HG03045 (cell line): ENCODE measurements at regions not wholly inside any gene's neighbourhood (a gene's known extent, or its start where the extent isn't known, plus 50 kb on each side); places are given as distances from the start of the nearest gene placed in this dataset.

Experiments used
- ATAC-seq: cut with Tn5 transposase; IDR thresholded peaks from one replicate; pipeline ENCODE4 v1.9.1; 2021; ENCODE audit warnings: mild to moderate bottlenecking, moderate library complexity; ENCODE audit not compliant: unreplicated experiment

DNA sequence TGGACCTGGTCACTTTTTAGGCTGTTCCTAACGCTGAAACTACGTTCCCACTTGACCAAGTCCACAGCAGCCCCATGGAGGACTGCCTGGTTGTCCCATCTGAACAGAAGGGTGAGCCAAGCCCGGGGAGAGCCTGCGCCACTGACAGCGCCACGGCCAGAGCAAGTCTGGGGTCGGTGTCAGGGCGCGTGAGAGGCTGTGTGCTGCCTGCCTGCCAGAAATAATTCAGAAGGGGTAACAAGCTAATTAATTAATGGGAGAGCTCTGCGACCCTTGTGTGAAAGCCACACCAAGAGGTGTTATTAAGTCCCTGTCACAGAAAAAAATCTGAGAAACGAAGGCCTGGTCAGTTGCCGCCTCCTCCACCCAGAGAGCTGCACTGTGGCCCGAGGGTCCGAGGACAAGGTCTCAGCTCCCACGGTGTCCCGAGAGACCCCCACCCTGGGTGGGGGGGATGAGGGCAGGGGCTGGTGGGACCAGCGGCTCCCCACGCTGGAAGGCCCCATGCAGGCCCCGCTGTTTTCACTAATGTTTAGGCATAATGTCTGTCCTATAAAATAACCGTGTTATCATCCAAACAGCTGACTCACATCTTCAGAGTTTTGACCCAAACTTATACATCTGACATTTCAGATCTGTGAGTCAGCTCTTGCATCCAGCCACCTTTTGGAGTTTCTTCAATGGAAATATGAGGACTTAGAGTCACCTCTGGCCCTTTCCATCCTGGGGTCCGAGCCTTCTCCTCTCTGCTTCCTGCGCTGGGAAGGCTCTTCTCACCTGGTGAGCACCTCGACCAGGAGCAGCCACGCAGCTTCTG is 58.5 kb downstream of the DLL1 start:
- ATAC-seq = no peak

DNA sequence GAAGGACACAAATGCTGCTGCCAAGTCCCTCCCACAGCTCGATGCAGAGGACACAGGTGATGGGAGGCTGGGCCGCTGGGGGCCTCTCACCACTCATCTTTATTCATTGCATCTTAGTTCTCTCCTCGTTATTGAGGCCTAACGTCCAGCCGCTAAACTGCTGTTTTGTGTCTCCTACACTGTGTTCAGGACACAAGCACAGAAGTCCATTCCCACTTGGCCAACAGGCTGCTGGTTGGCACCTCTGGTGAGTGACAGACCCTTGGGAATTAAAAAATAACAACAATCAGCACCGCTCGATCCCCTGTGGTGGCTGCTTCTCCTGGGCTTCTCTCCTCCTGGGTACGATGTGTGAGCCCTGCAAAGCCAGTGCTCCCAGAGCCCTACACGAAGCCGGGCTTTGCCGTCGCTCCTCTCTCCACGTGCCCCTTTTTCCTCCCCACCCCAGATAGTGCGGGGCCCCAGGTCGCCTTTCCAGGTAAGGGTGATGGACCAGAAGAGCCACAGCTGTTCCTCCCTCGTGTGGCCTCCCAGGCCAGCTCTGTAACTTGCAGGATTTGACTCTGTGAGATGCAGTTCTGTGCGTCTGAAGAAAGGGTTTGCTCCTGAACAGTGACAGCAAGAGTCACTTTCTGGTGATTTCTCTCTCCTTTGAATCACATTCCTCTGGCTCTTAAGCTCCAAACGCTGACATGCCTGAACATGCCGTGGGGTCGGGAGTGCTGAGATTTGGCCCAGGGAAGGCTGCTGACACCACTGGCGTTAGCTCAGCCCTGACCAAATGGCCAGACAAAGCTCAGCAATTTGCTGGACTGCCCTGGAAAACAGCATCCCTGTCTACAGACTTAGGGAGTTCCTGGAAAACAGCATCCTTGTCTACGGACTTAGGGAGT is 59.3 kb downstream of the DLL1 start:
- no peak for ATAC-seq

DNA sequence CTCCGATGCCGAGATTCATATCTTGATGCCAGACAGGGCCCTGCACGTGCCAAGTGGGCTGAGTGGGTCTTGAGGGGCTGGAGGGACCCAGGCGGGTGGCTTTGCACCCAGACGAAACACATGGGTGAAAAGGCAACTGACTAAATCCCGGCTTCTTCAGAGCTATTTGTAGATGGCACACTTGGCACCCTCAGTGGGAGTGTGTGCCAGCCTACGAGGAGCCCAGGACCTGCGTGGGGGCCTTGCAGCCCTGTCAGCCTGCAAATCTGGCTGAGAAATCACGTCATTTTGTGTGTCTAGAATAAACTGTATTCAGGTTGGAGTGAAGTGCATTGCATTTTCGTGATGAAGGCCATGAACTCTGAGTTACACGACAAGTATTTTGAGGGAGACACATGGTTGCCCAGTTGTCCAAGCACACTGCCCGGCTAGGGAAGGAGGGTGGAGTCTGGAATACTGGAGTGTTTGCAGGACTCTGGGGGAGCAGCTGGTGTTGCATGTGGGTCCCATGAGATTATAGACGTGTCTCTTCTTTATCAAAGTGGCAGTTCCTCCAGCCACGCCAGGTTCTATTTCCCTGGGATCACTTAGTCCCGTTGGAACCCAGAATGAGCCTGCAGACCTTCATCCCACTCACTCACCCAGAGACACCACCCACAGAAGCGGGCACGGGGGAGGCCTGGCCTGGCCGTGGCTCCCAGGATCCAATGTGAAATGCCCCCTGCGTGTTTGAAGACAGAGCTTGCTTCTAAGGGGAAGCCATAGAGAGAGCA is 60.2 kb downstream of the DLL1 start:
- no peak for ATAC-seq

DNA sequence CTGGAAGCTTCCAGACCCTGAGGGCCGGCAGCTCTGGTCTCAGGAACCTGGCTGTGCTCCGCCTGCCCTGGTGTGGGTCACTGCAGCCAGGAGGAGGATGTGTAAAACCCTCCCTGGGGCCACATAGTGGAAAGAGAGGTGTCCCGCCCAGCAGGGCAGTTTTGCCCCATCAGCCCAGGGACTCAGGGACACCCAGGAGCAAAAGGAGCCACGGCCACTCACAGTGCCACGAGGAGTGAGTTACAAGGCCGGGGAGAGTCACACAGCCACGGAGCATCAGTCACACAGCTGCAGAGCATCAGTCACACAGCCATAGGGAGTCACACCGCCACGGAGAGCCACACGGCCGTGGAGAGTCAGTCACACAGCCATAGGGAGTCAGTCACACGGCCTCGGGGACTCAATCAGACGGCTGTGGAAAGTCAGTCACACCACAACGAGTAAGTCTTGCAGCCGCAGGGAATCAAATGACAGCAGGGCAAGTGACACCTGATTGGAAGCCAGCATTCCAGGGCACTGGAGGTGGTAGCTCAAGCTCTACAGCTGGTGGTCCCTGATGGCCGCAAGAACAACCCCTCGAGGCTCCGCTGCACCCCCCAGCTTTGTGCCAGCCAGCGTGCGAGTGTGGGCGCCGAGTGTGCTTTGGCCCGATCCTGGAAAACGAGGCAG is 60.9 kb downstream of the DLL1 start:
- no peak for ATAC-seq

DNA sequence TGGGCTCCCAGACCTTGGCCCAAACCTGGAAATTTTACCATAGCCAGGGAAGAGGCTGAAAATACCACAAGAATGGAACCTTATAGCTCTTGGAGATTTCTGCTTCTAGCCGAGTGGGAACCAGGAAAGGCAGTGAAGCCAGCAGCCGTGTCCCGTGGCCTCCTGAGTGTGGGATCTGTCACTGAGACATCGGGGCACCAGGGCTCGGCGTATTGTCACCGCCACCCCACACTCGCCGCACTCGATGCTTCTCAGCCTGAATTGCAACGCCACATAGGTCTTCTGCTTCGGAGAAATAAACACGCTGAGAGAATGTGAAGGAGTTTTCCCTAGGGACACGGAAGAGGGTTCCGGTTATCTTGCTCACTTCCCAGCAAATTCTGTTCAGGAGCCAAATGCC is 61.5 kb downstream of the DLL1 start:
- no peak for ATAC-seq

DNA sequence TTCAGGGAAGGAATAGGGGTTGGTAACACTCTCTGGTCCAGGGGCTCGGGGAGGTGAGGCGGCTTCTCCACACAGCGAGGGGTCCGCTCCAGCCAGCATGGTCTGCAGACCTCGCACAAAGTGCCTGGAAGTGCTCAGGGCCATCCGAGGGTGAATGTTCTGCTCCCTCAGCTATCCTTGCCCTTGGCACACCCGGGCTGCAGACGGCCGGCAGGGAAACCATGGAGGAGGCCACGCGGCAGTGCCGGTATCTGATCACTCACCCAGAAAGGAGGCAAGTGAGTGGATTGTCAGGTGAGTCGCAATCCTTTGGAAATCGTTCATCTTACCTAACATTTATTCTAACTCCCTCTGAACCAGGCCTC is 62.0 kb downstream of the DLL1 start:
- ATAC-seq = no peak

DNA sequence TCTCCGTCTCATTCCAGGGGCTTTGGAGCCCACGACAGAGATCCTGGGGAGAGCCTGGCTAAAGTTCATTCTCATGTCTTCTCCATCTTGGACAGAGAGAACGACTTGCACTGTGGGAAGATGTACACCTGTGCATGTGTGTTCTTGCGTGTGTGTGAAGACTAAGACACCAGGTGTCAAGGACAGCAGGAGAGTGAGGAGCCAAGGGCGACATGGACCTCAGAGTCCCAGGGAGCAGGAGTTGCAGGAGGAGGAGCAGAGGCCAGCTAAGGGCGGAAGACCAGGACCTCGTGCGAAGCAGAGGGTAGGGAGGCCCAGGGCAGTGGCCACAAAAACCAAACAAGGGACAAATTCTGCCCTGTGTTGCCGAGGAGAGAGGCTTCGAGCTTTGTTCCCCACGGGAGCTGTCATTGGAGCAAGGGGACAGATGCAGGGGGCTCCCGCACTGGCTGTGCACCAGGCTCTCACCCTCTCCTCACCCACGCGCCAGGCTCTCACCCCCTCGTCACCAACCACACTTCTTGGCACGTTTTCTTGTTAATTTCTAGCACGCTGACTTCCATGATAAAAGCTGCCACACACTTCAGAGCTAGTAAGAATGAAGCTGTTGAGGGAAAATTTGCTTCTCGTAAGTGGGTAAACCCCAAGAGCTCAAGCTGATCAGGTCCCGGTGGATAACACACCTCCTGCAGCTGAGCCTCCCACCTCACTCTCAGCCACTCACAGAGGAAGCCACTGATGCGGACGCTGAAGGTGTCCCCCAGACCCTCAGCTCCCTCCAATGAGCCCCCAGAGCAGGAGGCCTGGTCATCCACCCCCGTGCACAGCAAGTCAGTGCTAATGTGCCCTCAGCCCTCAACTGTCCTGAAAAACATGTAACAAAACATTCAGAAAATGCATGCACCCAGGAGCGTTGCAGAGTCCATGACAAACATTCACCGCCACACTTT is 62.6 kb downstream of the DLL1 start:
- ATAC-seq = no peak

DNA sequence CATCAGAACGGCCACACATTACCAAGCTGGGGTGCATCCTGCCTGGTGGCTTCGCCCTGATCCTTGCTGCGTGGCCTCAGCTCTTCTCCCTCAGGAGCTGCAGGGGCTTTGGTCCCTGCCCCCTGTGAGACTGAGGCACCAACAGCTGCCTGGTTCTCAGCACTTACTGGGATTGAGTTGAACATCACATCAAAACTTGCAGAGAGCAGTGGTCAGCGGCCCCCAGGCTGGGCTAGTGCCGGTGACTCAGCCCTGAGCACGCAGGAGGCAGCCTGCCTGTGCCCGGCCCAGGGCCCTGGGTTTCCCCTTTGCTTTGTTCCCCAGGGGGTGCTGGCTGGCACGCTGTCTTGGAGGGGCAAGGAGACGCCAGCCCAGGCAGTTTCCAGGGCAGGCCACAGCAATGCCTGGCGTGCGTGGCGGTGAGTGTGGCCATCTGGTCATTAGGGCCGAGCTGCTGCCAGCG is 63.3 kb downstream of the DLL1 start:
- ATAC-seq = no peak

DNA sequence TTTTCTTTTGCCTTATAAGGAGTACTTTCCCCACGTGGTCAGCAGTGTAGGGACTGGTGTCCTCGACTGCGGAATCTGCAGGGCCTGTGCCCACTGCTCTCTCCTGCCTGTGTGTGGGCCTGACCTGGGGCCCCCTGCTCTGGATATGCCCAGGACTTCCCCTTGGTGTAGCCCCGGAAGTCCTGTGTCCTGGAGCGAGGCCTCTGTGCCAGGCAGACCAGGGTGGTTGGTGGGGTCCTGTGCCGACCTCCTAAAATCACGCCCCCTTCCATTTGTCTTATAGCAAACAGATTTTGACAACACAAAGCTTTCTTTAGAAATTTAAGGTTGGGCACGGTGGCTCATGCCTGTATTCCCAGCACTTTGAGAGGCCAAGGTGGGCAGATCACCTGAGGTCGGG is 64.2 kb downstream of the DLL1 start:
- no peak for ATAC-seq

DNA sequence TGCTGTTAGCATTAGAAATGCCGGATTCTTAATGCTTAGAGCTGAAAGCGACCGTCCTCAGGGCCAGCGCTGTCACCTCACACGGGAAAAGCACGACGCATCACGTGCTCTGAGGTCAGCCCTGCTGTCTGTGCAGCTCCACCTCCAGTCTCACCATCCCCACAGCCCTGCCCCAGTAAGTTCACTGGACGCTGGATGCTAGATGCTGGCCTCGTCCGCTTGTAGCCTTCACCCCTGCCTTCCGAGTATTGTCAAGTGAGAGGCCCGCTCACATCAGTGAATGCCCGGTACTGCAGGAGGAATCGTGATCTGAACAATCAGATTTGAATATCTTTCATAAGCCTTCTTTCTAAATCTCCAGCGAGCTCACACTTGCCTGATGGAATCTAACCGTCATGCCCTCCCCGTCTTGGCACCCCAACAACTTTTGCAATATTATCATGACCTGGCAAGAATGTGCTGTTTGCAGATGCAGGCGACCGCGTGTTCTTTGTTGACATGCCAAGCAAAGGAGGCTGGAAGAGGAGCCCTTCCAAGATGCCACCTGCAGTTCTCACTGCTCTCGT is 64.9 kb downstream of the DLL1 start:
- no peak for ATAC-seq

DNA sequence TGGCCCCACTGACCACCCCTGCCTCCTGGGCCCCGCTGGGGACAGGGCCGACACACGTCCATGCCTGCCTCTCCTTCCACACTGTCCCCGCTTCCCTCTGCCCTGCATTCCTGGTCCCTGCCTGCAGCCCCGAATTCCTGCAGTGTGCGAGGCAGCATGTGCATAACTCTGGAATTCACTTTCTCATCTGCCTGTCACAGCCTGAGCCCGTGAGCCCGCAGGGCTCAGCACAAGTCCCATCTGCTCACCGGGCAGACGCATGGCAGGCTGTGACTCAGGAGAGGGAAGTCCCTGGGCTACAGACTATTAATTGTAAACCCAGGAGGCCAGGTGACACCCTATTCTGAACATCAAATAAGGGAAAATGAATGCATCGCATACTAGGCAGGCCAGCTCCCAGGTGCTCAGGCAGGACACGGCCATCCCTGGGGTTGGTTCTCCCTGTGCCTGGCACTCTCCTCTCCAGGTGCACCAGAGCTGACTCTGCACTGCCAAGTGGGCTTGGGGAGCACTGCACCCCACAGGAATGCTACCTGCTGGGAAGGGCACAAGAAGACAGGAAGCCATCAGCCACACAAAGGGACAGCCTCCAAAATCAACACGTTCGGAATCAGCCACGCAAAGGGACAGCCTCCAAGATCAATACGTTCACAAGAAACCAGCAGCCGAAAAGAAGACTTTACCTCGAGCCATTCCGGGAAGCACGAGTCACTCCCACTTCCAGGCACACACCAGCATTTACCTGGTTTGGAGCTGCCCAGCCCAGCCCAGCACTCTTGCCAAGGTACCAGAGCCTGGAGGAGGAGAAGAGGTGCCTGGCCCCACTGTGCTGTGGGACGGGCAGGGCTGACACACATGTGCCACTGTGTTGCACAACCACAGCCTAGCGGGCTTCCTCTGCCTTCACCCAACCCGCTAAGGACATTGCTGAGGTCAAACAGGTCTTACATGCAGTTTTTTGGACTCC is 65.9 kb downstream of the DLL1 start:
- ATAC-seq = no peak

DNA sequence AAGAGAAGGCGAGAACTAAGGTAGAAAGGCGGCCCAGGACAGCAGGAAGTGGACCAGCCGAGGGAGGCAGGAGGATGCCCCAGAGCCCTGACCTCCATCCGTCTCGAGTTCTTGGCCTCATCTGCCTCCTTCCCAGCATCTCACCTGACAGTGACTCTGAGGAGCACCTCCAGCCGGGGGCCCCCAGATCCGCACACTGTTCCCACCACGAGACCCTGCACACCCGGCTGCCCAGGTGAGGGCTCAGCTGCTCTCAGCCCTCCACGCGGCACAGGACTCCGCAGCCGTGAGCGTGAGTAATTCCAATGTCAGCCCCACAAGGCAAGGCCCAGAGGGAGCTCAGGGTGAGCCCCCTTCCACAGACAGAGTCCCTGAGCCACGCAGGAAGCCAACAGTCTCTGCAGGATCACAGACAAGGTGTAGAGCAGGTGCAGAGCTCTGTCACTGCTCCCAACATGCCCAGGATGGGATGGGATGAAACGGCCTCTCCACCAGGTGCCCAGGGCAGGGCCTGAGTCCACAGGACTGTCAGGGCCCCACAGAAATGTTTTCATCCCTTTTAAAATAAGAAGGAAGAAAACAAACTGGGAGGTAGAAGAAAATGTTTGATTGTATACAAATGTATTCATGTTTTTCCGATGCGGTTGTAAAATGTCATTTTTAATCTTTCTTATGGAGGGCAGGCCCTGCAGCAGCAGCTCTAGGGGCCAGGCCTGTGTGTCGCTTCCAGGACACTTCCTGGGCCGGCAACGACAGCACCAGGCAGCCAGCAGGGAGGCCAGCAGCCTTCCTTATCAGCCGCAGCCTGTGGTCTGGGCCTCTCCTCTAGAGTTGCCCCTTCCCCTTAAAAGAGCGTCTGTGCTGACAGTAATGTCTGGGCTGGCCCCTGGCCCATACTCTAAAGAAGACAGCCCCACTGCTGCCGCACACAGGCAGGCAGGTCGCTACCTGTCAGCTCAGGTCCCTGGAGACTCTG is 66.9 kb downstream of the DLL1 start:
- no peak for ATAC-seq

DNA sequence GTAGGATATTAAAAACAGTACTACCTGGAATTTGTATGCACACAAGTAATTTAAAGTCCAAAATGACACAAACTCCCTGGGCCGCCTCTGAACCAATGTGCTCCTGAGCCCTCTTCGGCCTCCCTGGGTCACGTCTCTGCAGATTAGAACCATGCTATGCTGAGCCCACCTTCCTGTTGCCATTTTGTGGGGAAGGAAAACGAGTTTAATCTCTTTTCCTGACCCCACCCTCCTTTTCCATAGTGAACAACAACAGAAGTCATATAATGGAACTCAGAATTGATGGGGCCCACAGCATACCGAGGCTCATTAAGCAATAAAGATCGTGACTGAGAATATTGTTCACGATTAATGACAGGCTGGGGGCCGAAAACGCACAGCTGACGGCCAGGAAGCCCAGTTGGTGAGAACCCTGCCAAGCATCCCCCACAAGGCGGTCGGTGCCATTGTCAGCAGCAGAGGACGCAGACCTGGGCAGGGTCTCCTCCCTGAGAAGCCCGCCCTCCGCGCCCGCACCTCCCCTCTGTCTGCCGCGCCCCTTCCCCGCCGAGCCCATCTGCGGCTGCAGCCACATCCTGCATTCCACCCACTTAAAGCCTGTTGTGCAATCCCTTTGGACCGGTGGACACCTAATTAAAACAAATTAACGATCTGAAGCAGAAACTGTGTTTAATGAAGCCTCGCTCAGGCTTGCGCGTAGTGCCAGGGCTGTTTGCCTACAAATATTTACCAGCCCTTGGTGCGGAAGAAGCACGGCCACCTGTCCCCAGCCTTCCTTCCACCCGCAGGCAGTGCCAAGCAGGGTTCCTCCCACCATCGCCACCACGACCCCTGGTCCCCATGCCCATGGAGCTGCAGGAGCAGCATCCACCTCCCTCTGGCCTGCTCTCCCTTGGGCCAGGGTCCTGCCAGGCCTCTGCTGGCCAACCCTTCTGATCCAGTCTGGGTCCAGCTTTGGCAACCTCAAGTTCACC is 68.1 kb downstream of the DLL1 start:
- ATAC-seq = no peak

DNA sequence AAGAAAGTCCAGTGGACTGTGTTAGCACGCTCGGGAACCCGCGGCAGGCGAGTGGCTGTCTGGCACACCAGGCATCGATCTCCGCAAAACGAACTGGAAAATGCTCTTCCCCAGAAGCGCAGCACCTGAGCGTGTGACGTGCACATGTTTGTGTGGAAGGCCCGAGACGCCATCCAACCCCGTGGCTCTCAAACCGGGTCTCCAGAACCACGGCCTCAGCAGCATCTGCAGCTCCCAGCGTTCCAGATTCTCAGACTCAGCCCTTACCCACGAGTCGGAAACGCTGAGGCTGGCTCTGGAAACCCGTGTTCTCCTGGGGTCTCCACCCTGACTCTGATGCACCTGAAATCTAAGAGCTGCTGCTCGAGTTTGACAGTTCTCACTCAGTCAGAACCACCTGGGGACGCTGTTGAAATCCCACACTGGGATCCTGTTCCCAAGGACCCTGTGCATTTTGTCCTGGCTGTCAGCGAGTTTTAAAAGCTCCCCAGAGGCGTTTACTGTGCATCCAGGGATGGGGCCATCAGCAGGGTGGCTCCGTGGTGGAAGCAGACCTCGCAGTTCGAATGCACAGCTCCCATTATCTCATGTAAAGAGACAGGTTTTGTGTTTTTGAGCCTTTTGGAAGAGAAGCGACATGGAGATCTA is 69.0 kb downstream of the DLL1 start:
- no peak for ATAC-seq

DNA sequence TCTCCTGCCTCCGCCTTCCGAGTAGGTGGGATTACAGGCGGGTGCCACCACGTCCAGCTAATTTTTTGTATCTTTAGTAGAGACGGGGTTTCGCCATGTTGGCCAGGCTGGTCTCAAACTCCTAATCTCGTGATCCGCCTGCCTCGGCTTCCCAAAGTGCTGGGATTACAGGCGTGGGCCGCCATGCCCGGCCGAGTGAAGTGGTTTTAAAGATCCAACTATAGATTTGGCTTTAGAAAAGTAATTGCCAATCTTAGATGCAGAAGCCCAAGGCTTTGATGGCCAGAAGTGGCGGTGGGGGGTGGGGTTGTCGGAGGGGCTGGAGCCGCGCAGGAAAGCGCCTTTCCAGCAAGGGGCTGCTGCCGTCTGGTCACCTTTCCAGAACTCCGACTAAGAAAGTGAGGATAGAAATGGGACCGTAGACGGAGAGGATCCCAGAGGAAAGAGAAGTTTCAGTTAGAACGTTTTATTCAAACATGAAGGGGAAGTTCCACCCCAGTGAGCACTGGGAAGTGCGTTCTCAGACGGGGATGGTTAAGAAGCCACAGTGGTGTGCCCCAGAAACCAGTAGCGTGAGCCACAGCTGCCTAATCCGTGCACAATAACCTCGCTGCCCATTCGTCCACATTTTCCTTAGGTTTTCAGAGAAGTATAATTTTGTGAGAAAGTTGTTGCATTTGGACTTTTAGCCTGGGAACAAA is 69.7 kb downstream of the DLL1 start:
- no peak for ATAC-seq
